BLaER1 treated with 17β-estradiol and CSF1 and Interleukin-3, amounts not matched to agents 10 nM and 100 nM (cell line): ENCODE measurements at regions not wholly inside any gene's neighbourhood (a gene's known extent, or its start where the extent isn't known, plus 50 kb on each side); places are given as distances from the start of the nearest gene placed in this dataset.

Experiments used
- H3K27ac ChIP-seq, 11 experiments: shearing (Covaris generic); formaldehyde crosslinking; 2 replicates each; pipeline ENCODE4 v1.8.1; 2022
- H3K27me3 ChIP-seq, 11 experiments: shearing (Covaris generic); formaldehyde crosslinking; 2 replicates each; pipeline ENCODE4 v1.8.1; 2022
- H3K36me3 ChIP-seq, 11 experiments: shearing (Covaris generic); formaldehyde crosslinking; 2 replicates each; pipeline ENCODE4 v1.8.1; 2022
- H3K4me1 ChIP-seq, 10 experiments: shearing (Covaris generic); formaldehyde crosslinking; 2 replicates each; pipeline ENCODE4 v1.8.1; 2022
- H3K4me2 ChIP-seq, 11 experiments: shearing (Covaris generic); formaldehyde crosslinking; 2 replicates each; pipeline ENCODE4 v1.8.1; 2022
- H3K4me3 ChIP-seq, 10 experiments: shearing (Covaris generic); formaldehyde crosslinking; 2 replicates each; pipeline ENCODE4 v1.8.1; 2022
- H3K9ac ChIP-seq, 11 experiments: shearing (Covaris generic); formaldehyde crosslinking; 2 replicates each; pipeline ENCODE4 v1.8.1; 2022
- H3K9me3 ChIP-seq, 11 experiments: shearing (Covaris generic); formaldehyde crosslinking; replicated peaks in 1 of 11; 2 replicates each; pipeline ENCODE4 v1.8.1; 2022
- H4K20me1 ChIP-seq, 11 experiments: shearing (Covaris generic); formaldehyde crosslinking; 2 replicates each; pipeline ENCODE4 v1.8.1; 2022
- Cebpa-rat ChIP-seq, 11 experiments: shearing (Covaris generic); IDR thresholded peaks; 2 replicates each; pipeline ENCODE4 v1.8.1; 2022

- Histone ChIP-seq H3K27me3 (no peaks in the 10 kb centered on the region), H3K4me2 (no peak overlapping the region), H3K4me1 (peaks cover 0 to 9% (median 0%) of the 10 kb centered on the region in 10 experiments; a peak in 2 of 20 replicates), H3K36me3 (no peaks in the 10 kb centered on the region), H3K9me3 (peaks cover 0 to 6% (median 0%) of the 10 kb centered on the region in 11 experiments; a peak in 1 of 22 replicates), H3K9ac (no peak overlapping the region), H3K27ac (no peak overlapping the region), H3K4me3 (no peak overlapping the region), H4K20me1 (no peaks in the 10 kb centered on the region)
- no peak for TF ChIP-seq Cebpa-rat (IDR thresholded peaks at IDR 0.05)
These were observed 87.4 kb downstream of the CD24 start for GRCh38 chr6:106886922-106887797.

GRCh38 chr6:106886081-106886843 lies 88.3 kb downstream of the CD24 start:
- no peak overlapping the region for H3K9ac ChIP-seq
- no peaks in the 10 kb centered on the region for H4K20me1 ChIP-seq
- H3K36me3 ChIP-seq = no peaks in the 10 kb centered on the region
- peaks cover 0 to 9% (median 0%) of the 10 kb centered on the region in 10 experiments; a peak in 2 of 20 replicates for H3K4me1 ChIP-seq
- H3K4me3 ChIP-seq = no peak overlapping the region
- no peaks in the 10 kb centered on the region for H3K27me3 ChIP-seq
- H3K4me2 ChIP-seq = no peak overlapping the region
- no peak for TF ChIP-seq Cebpa-rat (IDR thresholded peaks at IDR 0.05)
- H3K27ac ChIP-seq = no peak overlapping the region
- peaks cover 0 to 6% (median 0%) of the 10 kb centered on the region in 11 experiments; a peak in 1 of 22 replicates for H3K9me3 ChIP-seq

- peaks cover 0 to 9% (median 0%) of the 10 kb centered on the region in 10 experiments; a peak in 2 of 20 replicates for H3K4me1 ChIP-seq
- no peak overlapping the region for H3K4me3 ChIP-seq
- H3K9ac ChIP-seq = no peak overlapping the region
- no peaks in the 10 kb centered on the region for H3K27me3 ChIP-seq
- peaks cover 0 to 6% (median 0%) of the 10 kb centered on the region in 11 experiments; a peak in 1 of 22 replicates for H3K9me3 ChIP-seq
- H4K20me1 ChIP-seq = no peaks in the 10 kb centered on the region
- TF ChIP-seq Cebpa-rat (IDR thresholded peaks at IDR 0.05) = no peak
- no peak overlapping the region for H3K4me2 ChIP-seq
- H3K36me3 ChIP-seq = no peaks in the 10 kb centered on the region
- H3K27ac ChIP-seq = no peak overlapping the region
These were observed 88.8 kb downstream of the CD24 start for GRCh38 chr6:106885679-106886078.

- Histone ChIP-seq H3K9me3 (peaks cover 0 to 6% (median 0%) of the 10 kb centered on the region in 11 experiments; a peak in 1 of 22 replicates), H3K27ac (no peak overlapping the region), H3K4me2 (no peak overlapping the region), H3K27me3 (no peaks in the 10 kb centered on the region), H4K20me1 (no peaks in the 10 kb centered on the region), H3K4me3 (no peak overlapping the region), H3K4me1 (peaks cover 0 to 9% (median 0%) of the 10 kb centered on the region in 10 experiments; a peak in 2 of 20 replicates), H3K9ac (no peak overlapping the region), H3K36me3 (no peaks in the 10 kb centered on the region)
- TF ChIP-seq Cebpa-rat (IDR thresholded peaks at IDR 0.05) = no peak
These were observed 90.0 kb downstream of the CD24 start for GRCh38 chr6:106884576-106884975.

- H3K36me3 ChIP-seq = no peaks in the 10 kb centered on the region
- H3K9ac ChIP-seq = no peak overlapping the region
- H3K4me2 ChIP-seq = no peak overlapping the region
- H4K20me1 ChIP-seq = no peaks in the 10 kb centered on the region
- H3K27me3 ChIP-seq = no peaks in the 10 kb centered on the region
- H3K4me1 ChIP-seq = peaks cover 0 to 6% (median 0%) of the 10 kb centered on the region in 10 experiments; a peak in 2 of 20 replicates
- peaks cover 0 to 6% (median 0%) of the 10 kb centered on the region in 11 experiments; a peak in 1 of 22 replicates for H3K9me3 ChIP-seq
- no peak overlapping the region for H3K27ac ChIP-seq
- no peak overlapping the region for H3K4me3 ChIP-seq
- no peak for TF ChIP-seq Cebpa-rat (IDR thresholded peaks at IDR 0.05)
These were observed 90.7 kb downstream of the CD24 start for GRCh38 chr6:106883808-106884262.

GRCh38 chr6:106882601-106883518 lies 91.7 kb downstream of the CD24 start:
- no peak overlapping the region for H3K4me2 ChIP-seq
- H3K27ac ChIP-seq = no peak overlapping the region
- H4K20me1 ChIP-seq = no peaks in the 10 kb centered on the region
- peaks cover 0 to 4% (median 0%) of the 10 kb centered on the region in 11 experiments; a peak in 4 of 22 replicates for H3K9me3 ChIP-seq
- H3K36me3 ChIP-seq = no peaks in the 10 kb centered on the region
- no peak overlapping the region for H3K9ac ChIP-seq
- no peak overlapping the region for H3K4me3 ChIP-seq
- no peaks in the 10 kb centered on the region for H3K27me3 ChIP-seq
- no peak for TF ChIP-seq Cebpa-rat (IDR thresholded peaks at IDR 0.05)
- no peaks in the 10 kb centered on the region for H3K4me1 ChIP-seq

GRCh38 chr6:106882138-106882537 lies 92.4 kb downstream of the CD24 start:
- Histone ChIP-seq H3K27ac (no peak overlapping the region), H3K9ac (no peak overlapping the region), H3K9me3 (peaks cover 3 to 11% (median 5%) of the 10 kb centered on the region in 11 experiments; a peak in 14 of 22 replicates), H4K20me1 (no peaks in the 10 kb centered on the region), H3K4me2 (no peak overlapping the region), H3K27me3 (no peaks in the 10 kb centered on the region), H3K4me1 (no peaks in the 10 kb centered on the region), H3K36me3 (no peaks in the 10 kb centered on the region), H3K4me3 (no peak overlapping the region)
- no peak for TF ChIP-seq Cebpa-rat (IDR thresholded peaks at IDR 0.05)

GRCh38 chr6:106880952-106881351 lies 93.6 kb downstream of the CD24 start:
- Histone ChIP-seq H3K27me3 (no peaks in the 10 kb centered on the region), H3K4me2 (no peak overlapping the region), H3K4me1 (no peaks in the 10 kb centered on the region), H3K27ac (no peak overlapping the region), H3K4me3 (no peak overlapping the region), H3K9me3 (peaks cover 14 to 23% (median 17%) of the 10 kb centered on the region in 11 experiments), H3K36me3 (peaks cover 0 to under 1% (median 0%) of the 10 kb centered on the region in 11 experiments; a peak in 1 of 22 replicates), H4K20me1 (no peaks in the 10 kb centered on the region), H3K9ac (no peak overlapping the region)
- no peak for TF ChIP-seq Cebpa-rat (IDR thresholded peaks at IDR 0.05)
